CD8-positive, alpha-beta memory T cell (primary cell): ENCODE measurements at regions not wholly inside any gene's neighbourhood (a gene's known extent, or its start where the extent isn't known, plus 50 kb on each side); places are given as distances from the start of the nearest gene placed in this dataset.

Experiments used
- CTCF ChIA-PET: fragments of 350-600 bp; sonication (Branson Sonifier 250); formaldehyde crosslinking; loops from one replicate; lab custom pipeline; 2021; ENCODE audit warnings: antibody characterized with exemption; lab: Charles Lee
- POLR2A ChIA-PET: fragments of 350-600 bp; sonication (Branson Sonifier 250); formaldehyde crosslinking; loops from one replicate; lab custom pipeline; 2021; ENCODE audit warnings: antibody characterized with exemption; lab: Charles Lee
- DNase-seq, 5 donors: peaks; one replicate each; pipeline versions ENCODE4 v3.0.0 to v3.0.0-alpha.2; 2020 to 2022; ENCODE audit warnings: mixed read lengths in 1 of 5
- H3K27ac ChIP-seq: one replicate; pipeline ENCODE4 v1.7.0; 2013; ENCODE audit warnings: low read depth, mild to moderate bottlenecking, low read length, moderate library complexity
- H3K27me3 ChIP-seq: 2 replicates; pipeline ENCODE4 v1.7.0; 2013; ENCODE audit warnings: low read length, mild to moderate bottlenecking; ENCODE audit not compliant: insufficient read depth, poor library complexity, severe bottlenecking
- H3K36me3 ChIP-seq: 2 replicates; pipeline ENCODE4 v1.7.0; 2013; ENCODE audit warnings: mild to moderate bottlenecking, low read length, moderate library complexity; ENCODE audit not compliant: insufficient read depth
- H3K4me1 ChIP-seq: 2 replicates; pipeline ENCODE4 v1.7.0; 2013; ENCODE audit warnings: mild to moderate bottlenecking, low read length, moderate library complexity; ENCODE audit not compliant: insufficient read depth
- H3K4me3 ChIP-seq: 2 replicates; pipeline ENCODE4 v1.7.0; 2013; ENCODE audit warnings: mild to moderate bottlenecking, low read length
- H3K9me3 ChIP-seq: 2 replicates; pipeline ENCODE4 v1.7.0; 2013; ENCODE audit warnings: mild to moderate bottlenecking, low read length
- H3K27ac Mint-ChIP-seq, 8 donors: one replicate each; pipeline ENCODE4 v1.8.0; 2020 to 2021; ENCODE audit warnings: mixed read lengths in 8 of 8, mild to moderate bottlenecking in 6 of 8, inconsistent platforms in 3 of 8, moderate library complexity in 3 of 8
- H3K27me3 Mint-ChIP-seq, 2 donors: one replicate each; pipeline ENCODE4 v1.8.0; 2020 to 2021; ENCODE audit warnings: mixed read lengths in 2 of 2, mild to moderate bottlenecking in 1 of 2, moderate library complexity in 1 of 2
- H3K36me3 Mint-ChIP-seq, 3 donors: one replicate each; pipeline ENCODE4 v1.8.0; 2020 to 2021; ENCODE audit warnings: mixed read lengths in 3 of 3, inconsistent platforms in 1 of 3, mild to moderate bottlenecking in 1 of 3
- H3K4me1 Mint-ChIP-seq, 3 donors: one replicate each; pipeline ENCODE4 v1.8.0; 2020 to 2021; ENCODE audit warnings: mixed read lengths in 3 of 3, inconsistent platforms in 1 of 3, mild to moderate bottlenecking in 1 of 3
- H3K4me3 Mint-ChIP-seq, 7 donors: one replicate each; pipeline ENCODE4 v1.8.0; 2020 to 2021; ENCODE audit warnings: mixed read lengths in 7 of 7, mild to moderate bottlenecking in 6 of 7, moderate library complexity in 4 of 7, inconsistent platforms in 2 of 7
- H3K9me3 Mint-ChIP-seq, 5 donors: one replicate each; pipeline ENCODE4 v1.8.0; 2020 to 2022; ENCODE audit warnings: mixed read lengths in 5 of 5, mild to moderate bottlenecking in 3 of 5, moderate library complexity in 2 of 5, inconsistent platforms in 1 of 5

DNA sequence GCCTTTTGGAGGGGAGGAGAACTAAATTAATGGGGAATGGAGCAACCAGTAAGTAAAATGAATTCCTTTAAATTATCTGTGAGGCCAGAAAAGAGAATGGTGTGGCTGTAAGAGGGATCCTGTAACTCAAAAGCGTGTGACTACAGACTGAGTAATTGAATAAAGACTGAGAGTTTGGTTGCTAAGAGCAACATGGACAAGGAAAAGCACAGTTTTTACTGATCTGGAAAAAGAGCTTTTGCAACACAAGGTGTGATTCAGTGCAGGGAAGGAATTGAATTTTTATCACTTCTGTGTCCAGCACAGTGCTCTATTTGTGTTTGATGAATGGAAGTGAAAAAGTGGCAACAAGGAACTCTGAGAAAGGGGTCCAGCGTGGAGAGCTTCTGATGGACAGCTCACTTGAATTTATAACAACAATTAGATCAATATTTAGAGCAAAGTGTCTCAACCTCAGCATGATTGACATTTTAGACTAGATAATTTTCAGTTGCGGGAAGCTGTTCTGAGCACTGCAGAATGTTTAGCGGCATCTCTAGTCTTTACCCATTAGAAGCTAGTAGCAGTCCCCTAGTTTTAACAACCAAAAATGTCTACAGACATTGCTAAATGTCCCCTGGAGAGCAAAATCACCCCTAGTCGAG lies 202.8 kb upstream of the BDNF start:
- Histone ChIP-seq H3K36me3 (no peaks in the 10 kb centered on the region), H3K9me3 (no peaks in the 10 kb centered on the region), H3K4me1 (no peaks in the 10 kb centered on the region), H3K27me3 (no peaks in the 10 kb centered on the region), H3K27ac (no peak overlapping the region), H3K4me3 (no peak overlapping the region)
- DNase-seq, result no peak
- Mint-ChIP-seq H3K27me3 (peaks cover 0 to 3% of the 10 kb centered on the region in 2 donors), H3K36me3 (no peaks in the 10 kb centered on the region), H3K9me3 (peaks cover 0 to 5% (median 2%) of the 10 kb centered on the region in 5 donors), H3K4me1 (no peaks in the 10 kb centered on the region), H3K27ac (no peak overlapping the region), H3K4me3 (no peak overlapping the region)
- ChIA-PET CTCF (no interaction called here), POLR2A (no interaction called here)

DNA sequence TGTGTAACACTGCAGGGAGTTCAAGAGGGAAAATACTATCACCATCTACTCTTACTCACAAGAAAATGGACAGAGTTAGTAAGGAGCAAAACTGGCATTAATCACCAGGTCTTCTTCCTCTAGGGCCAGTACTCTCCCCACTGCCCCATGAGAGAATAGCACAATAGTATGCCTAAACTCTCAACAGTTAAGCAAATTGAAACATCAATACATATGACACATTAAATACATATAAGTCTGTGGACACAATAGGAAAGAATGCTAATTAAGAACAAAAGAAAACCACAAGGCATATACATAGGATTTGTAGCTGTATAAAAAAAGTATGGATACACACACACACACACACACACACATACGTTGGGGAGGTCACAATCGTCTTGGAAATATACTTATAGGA lies 197.9 kb upstream of the BDNF start:
- ChIA-PET POLR2A (no interaction called here), CTCF (no interaction called here)
- Histone ChIP-seq H3K4me3 (no peak overlapping the region), H3K4me1 (no peaks in the 10 kb centered on the region), H3K27me3 (no peaks in the 10 kb centered on the region), H3K36me3 (no peaks in the 10 kb centered on the region), H3K27ac (no peak overlapping the region), H3K9me3 (no peaks in the 10 kb centered on the region)
- H3K4me3 Mint-ChIP-seq, result no peak overlapping the region
- no peak overlapping the region for H3K27ac Mint-ChIP-seq
- no peak for DNase-seq
- no peaks in the 10 kb centered on the region for H3K36me3 Mint-ChIP-seq
- H3K27me3 Mint-ChIP-seq, result peaks cover 0 to 1% of the 10 kb centered on the region in 2 donors
- peaks cover 0 to 2% (median 2%) of the 10 kb centered on the region in 5 donors for H3K9me3 Mint-ChIP-seq
- no peaks in the 10 kb centered on the region for H3K4me1 Mint-ChIP-seq

DNA sequence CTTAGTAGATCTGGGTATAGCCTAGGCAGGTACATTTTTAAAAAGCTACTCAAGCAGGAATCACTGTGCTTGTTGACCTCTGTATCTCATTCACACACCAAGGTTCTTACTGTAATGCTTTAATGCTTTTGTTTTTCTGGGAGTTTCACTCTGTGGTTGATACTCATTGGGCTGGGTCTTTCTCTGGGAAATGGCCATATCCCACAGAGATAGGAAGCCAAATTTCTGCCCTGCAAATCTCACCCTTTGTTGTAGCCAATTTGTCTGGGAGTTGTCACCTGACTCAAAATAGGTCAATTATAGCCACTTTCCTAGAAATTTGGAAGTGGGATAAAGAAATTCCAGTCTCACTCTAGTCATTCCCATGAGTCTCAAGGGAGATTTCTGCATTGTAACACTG lies 195.8 kb upstream of the BDNF start:
- H3K36me3 Mint-ChIP-seq, result no peaks in the 10 kb centered on the region
- H3K27ac ChIP-seq, result no peak overlapping the region
- H3K9me3 Mint-ChIP-seq, result peaks cover 0 to 2% (median 2%) of the 10 kb centered on the region in 5 donors
- no peaks in the 10 kb centered on the region for H3K27me3 ChIP-seq
- no peaks in the 10 kb centered on the region for H3K9me3 ChIP-seq
- no peak overlapping the region for H3K27ac Mint-ChIP-seq
- H3K4me3 ChIP-seq, result no peak overlapping the region
- H3K36me3 ChIP-seq, result no peaks in the 10 kb centered on the region
- peaks cover 0 to 1% of the 10 kb centered on the region in 2 donors for H3K27me3 Mint-ChIP-seq
- H3K4me3 Mint-ChIP-seq, result no peak overlapping the region
- no peaks in the 10 kb centered on the region for H3K4me1 ChIP-seq
- no peaks in the 10 kb centered on the region for H3K4me1 Mint-ChIP-seq
- CTCF ChIA-PET, result no interaction called here
- POLR2A ChIA-PET, result no interaction called here
- no peak for DNase-seq

DNA sequence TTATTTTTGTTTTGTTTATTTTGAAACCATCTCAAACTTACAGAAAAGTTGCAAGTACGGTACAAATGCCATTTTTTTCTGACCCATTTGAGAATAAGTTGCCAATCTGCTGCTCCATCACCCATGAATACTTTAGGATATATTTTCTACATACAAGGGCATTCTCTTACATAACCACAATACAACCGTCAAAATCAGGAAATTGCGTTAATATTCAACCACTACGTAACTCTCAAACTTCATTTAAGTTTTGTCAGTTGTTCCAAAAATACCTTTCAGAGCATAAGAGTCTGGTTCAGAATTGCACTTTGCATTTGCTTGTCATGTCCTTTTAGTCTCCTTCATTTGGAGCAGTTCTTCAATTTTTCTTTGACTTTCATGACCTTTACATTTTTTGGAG lies 194.3 kb upstream of the BDNF start:
- no peak for DNase-seq
- Histone ChIP-seq H3K4me3 (no peak overlapping the region), H3K36me3 (no peaks in the 10 kb centered on the region), H3K4me1 (no peaks in the 10 kb centered on the region), H3K9me3 (no peaks in the 10 kb centered on the region), H3K27ac (no peak overlapping the region), H3K27me3 (no peaks in the 10 kb centered on the region)
- no peak overlapping the region for H3K27ac Mint-ChIP-seq
- ChIA-PET POLR2A (no interaction called here), CTCF (no interaction called here)
- no peaks in the 10 kb centered on the region for H3K36me3 Mint-ChIP-seq
- peaks cover 0 to 1% of the 10 kb centered on the region in 2 donors for H3K27me3 Mint-ChIP-seq
- no peak overlapping the region for H3K4me3 Mint-ChIP-seq
- H3K9me3 Mint-ChIP-seq, result peaks cover 0 to 3% (median 2%) of the 10 kb centered on the region in 5 donors
- no peaks in the 10 kb centered on the region for H3K4me1 Mint-ChIP-seq

DNA sequence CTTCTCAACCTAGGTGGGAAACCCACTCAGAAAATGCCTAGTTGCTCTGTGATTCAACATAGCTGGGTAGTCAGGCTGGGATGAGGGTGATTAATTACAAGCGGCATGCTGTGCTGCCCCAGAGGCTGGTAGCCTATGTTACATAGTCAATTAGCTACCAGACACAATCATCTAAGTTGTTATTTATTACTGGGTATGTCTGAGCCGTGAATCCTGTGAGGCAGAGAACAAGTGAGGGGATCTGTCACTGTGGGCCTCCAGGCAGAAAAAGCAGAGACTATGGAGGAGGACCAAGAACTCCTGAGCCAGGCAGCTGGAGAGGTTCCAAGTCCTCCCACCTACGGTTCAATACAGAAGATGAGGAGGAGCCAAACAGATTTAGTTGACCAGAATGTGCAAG lies 186.6 kb upstream of the BDNF start:
- no peaks in the 10 kb centered on the region for H3K4me1 Mint-ChIP-seq
- Histone ChIP-seq H3K4me3 (no peak overlapping the region), H3K27me3 (no peaks in the 10 kb centered on the region), H3K27ac (no peak overlapping the region), H3K36me3 (no peaks in the 10 kb centered on the region), H3K4me1 (no peaks in the 10 kb centered on the region), H3K9me3 (no peaks in the 10 kb centered on the region)
- H3K27ac Mint-ChIP-seq, result no peak overlapping the region
- H3K36me3 Mint-ChIP-seq, result no peaks in the 10 kb centered on the region
- ChIA-PET POLR2A (no interaction called here), CTCF (no interaction called here)
- no peak overlapping the region for H3K4me3 Mint-ChIP-seq
- H3K9me3 Mint-ChIP-seq, result peaks cover 0 to 4% (median 2%) of the 10 kb centered on the region in 5 donors
- no peak for DNase-seq
- peaks cover 0 to 2% of the 10 kb centered on the region in 2 donors for H3K27me3 Mint-ChIP-seq

DNA sequence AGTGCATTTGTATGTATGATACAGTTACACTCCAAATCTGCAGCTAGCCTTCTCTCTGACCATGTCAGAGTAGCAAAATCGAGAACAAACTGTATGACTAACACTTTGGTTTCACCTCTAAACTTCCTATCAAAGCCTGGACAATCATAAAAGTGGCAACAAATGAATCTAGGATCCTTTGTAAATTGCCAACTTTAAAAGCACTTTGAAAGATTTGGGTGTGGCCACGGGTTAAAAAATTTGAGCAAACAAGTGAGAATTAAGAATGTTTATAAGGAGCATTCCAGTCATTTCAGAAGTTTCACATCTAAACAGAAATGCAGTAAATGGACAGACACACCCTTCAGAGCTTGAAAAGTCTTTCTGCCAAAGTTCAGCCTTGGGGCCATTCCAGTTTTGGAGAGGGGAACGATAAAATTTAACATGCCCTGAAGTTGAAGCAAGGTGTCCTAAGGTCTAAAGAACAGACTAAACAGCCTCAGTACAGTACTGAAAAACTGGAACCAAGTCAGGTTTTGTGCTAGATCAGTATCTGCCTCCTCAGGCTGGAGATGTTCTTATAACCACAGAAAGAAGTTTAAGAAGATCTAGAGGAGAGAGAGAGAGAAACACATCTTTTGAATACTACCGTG lies 181.9 kb upstream of the BDNF start:
- H3K4me1 Mint-ChIP-seq, result no peaks in the 10 kb centered on the region
- Histone ChIP-seq H3K27ac (no peak overlapping the region), H3K9me3 (no peaks in the 10 kb centered on the region), H3K27me3 (no peaks in the 10 kb centered on the region), H3K4me3 (no peak overlapping the region), H3K36me3 (no peaks in the 10 kb centered on the region), H3K4me1 (no peaks in the 10 kb centered on the region)
- no peaks in the 10 kb centered on the region for H3K36me3 Mint-ChIP-seq
- DNase-seq, result no peak
- H3K27me3 Mint-ChIP-seq, result no peaks in the 10 kb centered on the region
- ChIA-PET CTCF (no interaction called here), POLR2A (no interaction called here)
- H3K27ac Mint-ChIP-seq, result no peak overlapping the region
- no peak overlapping the region for H3K4me3 Mint-ChIP-seq
- H3K9me3 Mint-ChIP-seq, result peaks cover 0 to 2% (median 0%) of the 10 kb centered on the region in 5 donors

DNA sequence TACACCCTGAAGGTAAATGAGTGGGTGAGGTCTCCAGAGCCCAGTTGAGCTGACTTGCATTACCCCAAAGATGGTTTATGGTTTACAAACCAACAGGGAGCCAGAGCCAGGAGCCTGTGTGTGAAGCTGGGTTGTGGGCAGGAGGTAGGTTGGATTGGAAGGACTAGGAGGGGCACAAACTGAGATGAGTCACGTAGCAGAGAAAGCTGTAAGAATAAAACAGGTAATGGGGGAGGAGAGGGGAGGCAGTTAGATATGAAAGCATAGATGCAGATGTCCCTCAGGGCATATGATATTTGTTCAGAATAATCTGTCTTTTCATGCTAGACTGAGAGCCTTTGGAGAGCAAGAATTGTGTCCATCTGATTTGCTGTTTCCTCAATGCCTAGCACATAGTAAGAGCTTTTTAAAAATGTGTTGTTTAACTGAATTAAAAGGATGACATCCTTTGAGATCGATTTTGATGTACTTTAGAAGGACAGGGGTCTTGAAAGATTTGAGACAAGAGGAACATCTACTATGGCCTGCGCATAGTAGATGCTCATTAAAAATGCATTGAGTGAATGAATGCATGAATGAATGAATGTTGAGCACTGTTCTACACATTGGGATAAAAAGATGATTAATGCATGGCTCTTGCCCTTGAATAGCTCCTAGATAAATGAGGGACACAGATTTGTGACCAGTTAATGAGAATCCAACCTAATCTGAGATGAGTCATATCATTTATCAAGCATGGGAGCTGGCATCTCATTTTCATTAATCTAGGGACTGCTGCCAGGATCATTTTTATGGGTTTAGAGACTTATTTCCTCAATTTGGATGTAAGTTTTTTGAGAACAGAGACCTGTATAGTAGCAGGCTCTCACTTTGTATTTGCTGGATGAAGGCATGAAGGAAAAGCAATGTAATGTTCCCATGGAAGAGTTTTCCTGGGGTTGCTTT lies 175.8 kb upstream of the BDNF start:
- DNase-seq, result no peak
- CTCF ChIA-PET, result no interaction called here
- Mint-ChIP-seq H3K27ac (no peak overlapping the region), H3K36me3 (no peaks in the 10 kb centered on the region), H3K4me1 (no peaks in the 10 kb centered on the region), H3K4me3 (no peak overlapping the region), H3K27me3 (peaks cover 0 to 5% of the 10 kb centered on the region in 2 donors), H3K9me3 (peaks cover 0 to 5% (median 0%) of the 10 kb centered on the region in 5 donors)
- Histone ChIP-seq H3K4me3 (no peak overlapping the region), H3K4me1 (no peaks in the 10 kb centered on the region), H3K9me3 (no peaks in the 10 kb centered on the region), H3K36me3 (no peaks in the 10 kb centered on the region), H3K27me3 (no peaks in the 10 kb centered on the region), H3K27ac (no peak overlapping the region)
- POLR2A ChIA-PET, result no interaction called here
